ENCODE measurements at regions not wholly inside any gene's neighbourhood (a gene's known extent, or its start where the extent isn't known, plus 50 kb on each side); places are given as distances from the start of the nearest gene placed in this dataset.

- DNase-seq = peak in 1 of 2 experiments; percentile 26
Measured at GRCh38 chr1:68331117-68331865, 99.0 kb upstream of the WLS start.

DNA sequence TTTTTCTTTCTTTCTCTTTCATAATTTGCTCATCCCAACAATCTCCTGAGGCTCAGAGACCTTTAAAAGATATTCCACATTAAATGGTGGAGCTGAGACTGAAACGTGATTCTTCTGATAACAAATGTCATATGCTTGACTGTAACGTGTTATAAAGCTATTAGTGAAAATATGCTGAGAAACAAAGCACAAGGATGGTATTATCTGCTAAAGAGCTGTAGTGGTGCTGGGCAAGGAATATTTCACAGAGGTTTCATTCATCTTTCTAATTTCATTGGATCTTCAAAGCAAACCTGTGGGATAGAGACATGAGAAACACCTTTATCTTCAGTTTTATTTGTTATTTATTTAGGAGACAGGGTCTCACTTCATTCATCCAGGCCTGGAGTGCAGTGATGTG is 98.1 kb upstream of the WLS start:
- DNase-seq = no peak

- DNase-seq = no peak
Measured at GRCh38 chr1:68329096-68329835, 96.9 kb upstream of the WLS start.

DNA sequence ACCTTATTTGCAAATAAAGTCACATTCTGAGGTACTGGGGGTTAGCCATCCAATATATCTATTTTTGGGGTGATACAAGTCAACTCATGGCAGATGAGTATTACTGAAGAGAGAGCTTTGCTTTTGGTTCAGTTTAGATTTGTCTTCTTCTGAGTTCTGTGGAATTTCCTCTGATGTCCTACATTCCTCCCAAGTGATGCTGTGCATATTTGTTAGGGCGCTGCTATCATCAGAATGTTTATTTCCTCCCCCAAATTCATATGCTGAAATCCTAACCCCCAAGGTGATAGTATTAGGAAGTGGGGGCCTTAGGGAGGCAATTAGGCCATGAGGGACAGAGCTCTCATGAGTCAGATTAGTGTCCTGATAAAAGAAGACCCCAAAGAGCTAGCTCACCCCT is 96.2 kb upstream of the WLS start:
- DNase-seq = no peak

DNA sequence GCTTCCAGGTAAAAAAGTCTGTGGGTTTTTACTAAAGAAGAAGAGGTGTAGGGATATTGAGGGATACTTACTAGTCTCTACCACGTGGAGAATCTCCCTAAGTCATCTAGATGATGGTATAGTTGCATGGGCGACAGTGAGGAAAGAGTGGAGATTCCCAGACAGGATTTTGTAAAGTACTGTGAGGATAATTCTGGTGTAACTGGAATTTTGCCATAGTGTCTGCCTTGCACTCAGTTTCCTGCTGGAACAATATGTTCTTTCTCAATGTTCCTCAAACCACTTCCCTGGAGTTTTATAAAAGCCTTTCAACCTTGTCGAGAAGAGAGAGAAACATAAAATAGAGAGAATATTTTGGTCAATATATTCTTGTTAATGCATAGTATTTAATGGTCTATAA is 95.1 kb upstream of the WLS start:
- no peak for DNase-seq

DNA sequence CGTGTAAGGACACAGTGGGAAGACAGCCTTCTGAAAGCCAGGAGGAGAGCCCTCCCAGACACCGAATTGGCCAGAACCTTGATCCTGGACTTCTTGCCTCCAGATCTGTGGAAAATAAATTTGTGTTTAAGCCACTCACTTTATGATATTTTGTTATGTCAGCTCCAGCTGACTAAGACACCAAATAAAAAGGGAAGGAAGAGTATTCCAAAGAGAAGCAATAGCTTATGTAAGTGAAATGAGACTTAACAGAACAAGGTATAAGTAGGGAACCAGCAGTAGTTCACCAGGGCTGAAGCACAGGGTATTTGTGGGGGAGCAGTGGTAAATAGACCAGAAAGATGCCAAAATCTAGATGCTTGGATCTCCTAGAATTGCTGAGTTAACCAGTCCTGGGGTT is 94.2 kb upstream of the WLS start:
- DNase-seq = no peak

DNA sequence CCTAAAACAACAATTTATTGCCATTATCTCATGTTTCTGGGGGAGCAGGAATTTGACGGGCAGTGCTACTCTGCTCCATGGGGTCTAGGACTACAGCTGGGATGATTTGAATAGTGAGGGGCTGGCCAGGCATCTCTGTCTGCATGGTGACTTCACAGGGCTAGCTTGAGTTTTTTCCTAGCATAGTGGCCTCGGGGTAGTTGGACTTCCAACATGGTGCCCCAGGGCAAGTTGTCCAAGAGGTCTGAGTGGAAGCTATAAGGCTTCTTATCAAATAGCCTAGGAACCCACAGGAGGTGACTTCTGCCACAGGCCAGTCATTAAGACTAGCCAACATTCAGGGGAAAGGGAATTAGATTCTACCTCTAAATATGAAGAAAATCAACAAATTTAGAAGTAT is 92.0 kb upstream of the WLS start:
- DNase-seq = no peak

- no peak for DNase-seq
Measured at GRCh38 chr1:68322837-68323687, 90.7 kb upstream of the WLS start.

DNA sequence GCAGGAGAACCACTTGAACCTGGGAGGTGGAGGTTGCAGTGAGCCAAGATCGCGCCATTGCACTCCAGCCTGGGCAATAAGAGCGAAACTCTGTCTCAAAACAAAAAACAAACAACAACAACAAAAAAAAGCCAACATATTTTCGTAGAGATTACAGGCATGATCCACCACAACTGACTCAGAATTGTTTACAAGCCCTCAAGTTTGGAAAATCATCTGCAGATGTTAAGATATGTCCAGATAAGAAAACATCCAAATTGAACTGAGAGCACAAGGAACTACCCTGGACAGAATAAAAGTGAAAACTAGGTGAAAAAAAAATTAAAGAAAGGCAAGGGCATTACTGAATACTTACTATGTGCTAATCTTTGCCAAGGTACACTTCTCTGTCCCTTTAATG is 89.8 kb upstream of the WLS start:
- no peak for DNase-seq

DNA sequence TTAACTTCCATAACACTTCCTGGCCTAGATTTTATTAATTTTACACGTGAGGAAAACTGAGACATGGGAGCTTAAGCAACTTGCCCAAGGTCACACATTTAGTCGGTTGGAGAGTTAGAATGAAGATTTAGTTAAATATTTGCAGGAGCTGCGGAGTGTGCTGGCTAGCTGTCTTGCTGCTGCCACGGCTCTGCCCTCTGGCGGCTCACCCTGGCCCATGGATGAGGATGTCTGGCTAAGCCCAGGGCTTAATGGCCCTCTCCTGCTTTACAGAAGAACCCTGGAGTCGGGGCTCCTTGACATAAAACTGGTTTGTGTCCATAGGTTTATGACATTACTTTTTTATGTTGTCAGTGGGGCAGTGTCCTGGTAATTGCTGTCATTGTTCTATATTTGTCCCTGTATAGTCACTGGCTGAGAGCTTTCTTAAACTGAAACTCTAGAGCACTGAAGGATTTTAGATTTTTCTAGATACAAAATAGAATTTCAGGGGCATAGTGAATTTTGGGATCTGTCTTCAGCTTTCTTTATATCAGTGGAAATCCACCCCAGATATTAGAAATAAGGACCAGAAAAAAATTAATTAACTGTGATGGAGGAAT is 88.9 kb upstream of the WLS start:
- DNase-seq = peak; percentile 50 to 58

- no peak for DNase-seq
Measured at GRCh38 chr1:68320349-68320748, 88.0 kb upstream of the WLS start.

- DNase-seq = no peak
Measured at GRCh38 chr1:68319907-68320306, 87.6 kb upstream of the WLS start.

GRCh38 chr1:68317543-68317942 is 85.2 kb upstream of the WLS start:
- peak in 1 of 2 experiments; percentile 30 for DNase-seq

GRCh38 chr1:68314151-68314780 is 81.9 kb upstream of the WLS start:
- DNase-seq = no peak

DNA sequence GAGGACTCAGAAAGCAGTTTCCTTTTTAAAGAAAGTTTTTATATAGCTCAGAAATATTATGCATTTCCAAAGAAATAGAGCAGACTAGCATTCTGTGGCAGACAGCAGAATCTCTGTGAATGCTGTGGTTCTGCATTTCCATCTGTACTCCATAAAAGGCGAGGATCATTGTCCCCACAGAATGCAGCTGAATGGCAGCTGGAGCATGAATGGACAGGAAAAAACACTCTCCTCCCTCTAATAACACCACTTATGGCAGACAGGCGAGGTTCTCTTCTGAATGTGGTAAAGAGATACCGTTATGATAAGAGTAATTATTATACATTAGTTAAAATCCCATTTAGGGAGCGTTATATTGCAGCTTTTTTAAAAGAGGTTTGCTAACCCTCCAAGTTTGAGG is 81.4 kb upstream of the WLS start:
- DNase-seq = no peak

DNA sequence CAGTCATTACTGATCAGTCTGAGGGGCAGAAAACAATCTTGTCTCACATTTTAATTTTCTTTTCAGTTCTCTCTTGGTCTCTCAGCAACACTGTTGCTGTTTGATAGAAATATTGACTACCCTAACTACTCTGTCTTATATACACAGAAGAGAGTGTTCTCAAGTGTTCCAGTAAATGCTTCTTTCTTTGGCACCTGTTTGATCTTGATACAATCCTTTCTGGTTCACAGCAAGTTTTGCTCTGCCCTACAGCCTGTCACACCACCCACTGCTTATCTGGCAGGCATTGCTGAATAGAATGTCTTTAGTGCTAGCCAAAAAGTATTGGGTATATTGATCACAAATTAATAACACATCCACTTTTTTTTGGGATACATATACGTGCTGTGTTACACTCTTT is 75.7 kb upstream of the WLS start:
- no peak for DNase-seq

DNA sequence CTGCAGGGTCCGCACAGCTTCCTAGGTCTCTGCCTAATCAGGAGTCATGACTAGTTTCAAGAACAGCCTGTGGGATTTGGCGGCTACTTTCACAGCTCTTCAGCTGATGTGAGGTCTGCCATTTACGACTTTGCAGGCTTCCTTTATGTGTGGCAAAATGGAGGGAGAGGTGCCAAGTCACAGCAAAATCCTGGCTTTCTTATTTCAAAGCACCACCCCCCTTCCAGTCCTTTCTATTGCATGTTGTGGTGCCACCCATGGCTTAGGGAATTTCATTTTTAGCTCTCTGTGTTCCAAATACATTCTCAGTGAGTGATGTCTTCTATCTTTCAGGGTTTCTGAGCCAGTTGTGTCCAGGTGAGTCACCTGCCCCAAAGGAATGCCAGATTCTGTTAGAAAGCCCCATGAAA is 75.1 kb upstream of the WLS start:
- no peak for DNase-seq

DNA sequence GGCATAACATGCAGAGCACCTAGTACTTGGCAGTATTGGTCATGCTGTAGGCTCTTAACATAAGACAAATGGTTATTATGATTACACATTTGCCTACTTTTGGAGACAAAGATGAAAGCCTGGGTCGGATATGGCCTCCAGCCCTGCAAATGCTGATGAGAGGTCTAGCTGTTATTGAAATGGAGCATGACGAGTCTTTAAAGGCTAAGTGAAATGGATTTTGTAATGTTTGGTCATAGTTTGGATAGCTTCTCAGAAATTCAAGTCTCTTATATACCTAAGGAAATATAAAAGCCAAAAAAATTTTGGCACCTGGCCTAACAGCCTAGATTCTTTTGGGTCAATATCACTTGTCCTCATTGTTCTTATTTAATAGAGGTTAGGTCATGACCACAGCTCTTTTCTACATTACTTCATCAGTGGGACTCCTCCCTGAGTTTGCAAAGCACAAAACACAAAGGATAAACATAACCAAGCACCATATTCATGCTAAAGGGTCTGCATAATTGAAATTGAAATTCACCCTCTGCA is 69.2 kb upstream of the WLS start:
- no peak for DNase-seq

- DNase-seq = no peak
Measured at GRCh38 chr1:68294367-68295066, 62.2 kb upstream of the WLS start.

DNA sequence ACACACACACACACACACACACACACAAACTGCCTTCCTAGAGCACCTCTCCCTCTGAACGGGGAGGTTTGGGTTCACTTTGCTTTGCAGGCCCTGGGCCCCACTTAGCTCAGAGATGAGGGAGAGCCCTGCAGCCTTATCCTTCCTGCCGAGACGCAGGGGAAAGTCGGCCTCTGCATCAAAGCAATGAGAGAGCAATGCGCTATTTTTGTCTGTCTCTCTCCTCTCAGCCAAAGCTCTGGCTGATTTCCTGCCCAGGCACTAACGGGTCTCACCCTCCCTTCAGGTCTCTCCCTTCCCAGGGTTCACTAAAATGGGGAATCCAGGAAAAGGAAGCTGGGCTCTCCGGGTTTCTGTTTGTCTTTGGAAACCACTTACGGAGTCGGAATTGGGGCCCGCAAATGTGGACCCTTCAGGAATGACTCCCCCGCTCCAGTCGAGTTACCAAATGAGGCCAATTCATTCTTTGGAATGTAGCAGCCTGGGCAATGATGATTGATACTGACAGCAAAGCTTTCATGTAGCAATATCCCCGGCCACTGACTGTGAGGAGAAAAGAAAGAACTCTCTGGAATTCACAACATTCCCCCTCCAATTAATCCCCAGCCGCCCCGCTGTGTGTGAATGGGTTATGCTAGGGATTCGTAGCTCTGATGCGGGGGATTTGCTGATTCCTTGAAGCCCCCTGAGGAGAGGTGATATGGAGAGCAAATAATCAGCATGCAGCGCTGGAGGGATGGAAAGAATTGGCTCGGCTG is 61.5 kb upstream of the WLS start:
- no peak for DNase-seq

DNA sequence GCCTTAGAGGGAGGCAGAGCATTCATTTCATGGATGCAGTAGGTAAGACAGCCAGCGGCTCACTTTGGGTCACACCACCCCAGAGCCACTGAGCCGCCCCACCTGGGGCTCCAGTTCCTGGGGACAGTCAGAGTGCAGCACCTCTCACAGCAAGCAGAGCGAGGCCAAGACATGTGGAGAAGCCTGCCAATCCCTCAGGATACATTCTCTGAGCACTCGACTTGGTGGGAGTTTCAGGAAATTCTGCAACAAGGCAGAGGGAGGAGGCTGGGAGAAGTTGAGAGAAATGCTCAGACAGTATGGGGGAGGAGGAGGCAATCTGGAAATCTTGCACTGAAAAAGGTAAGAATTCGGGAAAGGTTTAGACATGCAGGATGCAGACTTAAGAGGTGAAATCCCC is 60.8 kb upstream of the WLS start:
- DNase-seq = no peak
